Breast epithelium (tissue), 3 donors: ENCODE measurements at regions not wholly inside any gene's neighbourhood (a gene's known extent, or its start where the extent isn't known, plus 50 kb on each side); places are given as distances from the start of the nearest gene placed in this dataset.

Experiments
- POLR2A ChIP-seq: fragments of 450-650 bp; IDR thresholded peaks from one replicate; pipeline ENCODE4 v1.6.1; 2016; ENCODE audit warnings: antibody characterized with exemption, mild to moderate bottlenecking, moderate library complexity
- TF ChIP-seq, protein P1 (sequence below), 3 donors: fragments of 450-650 bp; IDR thresholded peaks; one replicate each; pipeline ENCODE4 v1.5.1; 2016 to 2017; ENCODE audit warnings: antibody characterized with exemption in 3 of 3, mild to moderate bottlenecking in 3 of 3, moderate library complexity in 3 of 3

DNA sequence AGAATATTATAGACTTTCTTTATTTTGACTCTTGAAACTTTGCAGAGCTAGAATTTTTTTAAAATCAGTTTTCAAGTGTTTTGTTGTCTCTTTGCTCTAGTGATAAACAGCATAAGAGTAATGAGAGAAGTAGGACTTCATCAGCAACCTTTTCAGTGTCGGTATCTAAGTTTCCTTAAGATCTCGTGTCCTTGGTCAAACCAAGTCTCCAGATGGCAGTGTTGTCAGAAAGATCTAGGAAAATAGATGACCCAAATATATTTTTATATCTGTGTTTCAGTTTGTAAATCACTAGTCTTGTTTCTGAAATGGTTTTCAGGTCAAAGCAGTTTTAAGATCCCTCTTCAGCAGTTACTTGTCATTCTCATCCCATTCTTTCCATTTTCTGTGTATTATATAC is 438.3 kb downstream of the RAPGEF2 start:
- TF ChIP-seq, protein P1, sequence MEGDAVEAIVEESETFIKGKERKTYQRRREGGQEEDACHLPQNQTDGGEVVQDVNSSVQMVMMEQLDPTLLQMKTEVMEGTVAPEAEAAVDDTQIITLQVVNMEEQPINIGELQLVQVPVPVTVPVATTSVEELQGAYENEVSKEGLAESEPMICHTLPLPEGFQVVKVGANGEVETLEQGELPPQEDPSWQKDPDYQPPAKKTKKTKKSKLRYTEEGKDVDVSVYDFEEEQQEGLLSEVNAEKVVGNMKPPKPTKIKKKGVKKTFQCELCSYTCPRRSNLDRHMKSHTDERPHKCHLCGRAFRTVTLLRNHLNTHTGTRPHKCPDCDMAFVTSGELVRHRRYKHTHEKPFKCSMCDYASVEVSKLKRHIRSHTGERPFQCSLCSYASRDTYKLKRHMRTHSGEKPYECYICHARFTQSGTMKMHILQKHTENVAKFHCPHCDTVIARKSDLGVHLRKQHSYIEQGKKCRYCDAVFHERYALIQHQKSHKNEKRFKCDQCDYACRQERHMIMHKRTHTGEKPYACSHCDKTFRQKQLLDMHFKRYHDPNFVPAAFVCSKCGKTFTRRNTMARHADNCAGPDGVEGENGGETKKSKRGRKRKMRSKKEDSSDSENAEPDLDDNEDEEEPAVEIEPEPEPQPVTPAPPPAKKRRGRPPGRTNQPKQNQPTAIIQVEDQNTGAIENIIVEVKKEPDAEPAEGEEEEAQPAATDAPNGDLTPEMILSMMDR (IDR thresholded peaks at IDR 0.05), result no peak
- no peak for TF ChIP-seq POLR2A
